ENCODE measurements at regions not wholly inside any gene's neighbourhood (a gene's known extent, or its start where the extent isn't known, plus 50 kb on each side); places are given as distances from the start of the nearest gene placed in this dataset.

DNA sequence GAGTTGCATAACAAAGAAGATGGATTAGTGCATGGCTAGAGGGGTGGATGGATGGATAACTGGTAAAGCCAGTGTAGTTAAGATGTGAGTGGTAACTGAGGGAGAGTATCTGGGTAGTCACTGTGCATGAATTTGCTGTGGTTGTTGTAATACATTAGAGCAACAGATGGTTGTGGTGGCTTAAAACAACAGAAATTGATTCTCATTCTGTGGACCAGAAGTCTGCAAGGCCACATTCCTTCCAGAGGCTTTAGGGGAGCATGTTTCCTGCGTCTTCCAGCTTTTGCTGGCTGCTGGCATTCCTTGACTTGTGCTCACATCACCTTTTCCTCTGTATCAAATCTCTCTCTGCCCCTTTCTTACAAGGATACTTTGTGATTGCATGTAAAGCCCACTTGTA lies 155.4 kb downstream of the ASB1 start:
- no peak for DNase-seq (ENCODE audit: low read depth in 1 of 2, low spot score in 1 of 2)
- no peaks in the 10 kb centered on the region for H3K27me3 ChIP-seq (ENCODE audit: insufficient read depth, poor library complexity, severe bottlenecking)
- H3K27ac ChIP-seq (replicated peaks), result no peak overlapping the region
- TF ChIP-seq SPI1 (IDR thresholded peaks at IDR 0.05; ENCODE audit: borderline replicate concordance, low read depth) (no peak), REST (IDR thresholded peaks at IDR 0.05; ENCODE audit: insufficient replicate concordance, low read depth) (no peak), POLR2AphosphoS5 (IDR thresholded peaks at IDR 0.05; ENCODE audit: low read depth) (no peak), GABPA (IDR thresholded peaks at IDR 0.05; ENCODE audit: low read depth) (no peak)
- TF ChIP-seq, protein P1, sequence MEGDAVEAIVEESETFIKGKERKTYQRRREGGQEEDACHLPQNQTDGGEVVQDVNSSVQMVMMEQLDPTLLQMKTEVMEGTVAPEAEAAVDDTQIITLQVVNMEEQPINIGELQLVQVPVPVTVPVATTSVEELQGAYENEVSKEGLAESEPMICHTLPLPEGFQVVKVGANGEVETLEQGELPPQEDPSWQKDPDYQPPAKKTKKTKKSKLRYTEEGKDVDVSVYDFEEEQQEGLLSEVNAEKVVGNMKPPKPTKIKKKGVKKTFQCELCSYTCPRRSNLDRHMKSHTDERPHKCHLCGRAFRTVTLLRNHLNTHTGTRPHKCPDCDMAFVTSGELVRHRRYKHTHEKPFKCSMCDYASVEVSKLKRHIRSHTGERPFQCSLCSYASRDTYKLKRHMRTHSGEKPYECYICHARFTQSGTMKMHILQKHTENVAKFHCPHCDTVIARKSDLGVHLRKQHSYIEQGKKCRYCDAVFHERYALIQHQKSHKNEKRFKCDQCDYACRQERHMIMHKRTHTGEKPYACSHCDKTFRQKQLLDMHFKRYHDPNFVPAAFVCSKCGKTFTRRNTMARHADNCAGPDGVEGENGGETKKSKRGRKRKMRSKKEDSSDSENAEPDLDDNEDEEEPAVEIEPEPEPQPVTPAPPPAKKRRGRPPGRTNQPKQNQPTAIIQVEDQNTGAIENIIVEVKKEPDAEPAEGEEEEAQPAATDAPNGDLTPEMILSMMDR (IDR thresholded peaks at IDR 0.05; ENCODE audit: insufficient read depth, low read length), result no peak
- no peak overlapping the region for H3K4me3 ChIP-seq (replicated peaks; ENCODE audit: insufficient read depth, low read length)

GRCh38 chr2:238584617-238585016 lies 157.9 kb downstream of the ASB1 start:
- TF ChIP-seq GABPA (IDR thresholded peaks at IDR 0.05; ENCODE audit: low read depth) (no peak), SPI1 (IDR thresholded peaks at IDR 0.05; ENCODE audit: borderline replicate concordance, low read depth) (no peak), POLR2AphosphoS5 (IDR thresholded peaks at IDR 0.05; ENCODE audit: low read depth) (no peak), REST (IDR thresholded peaks at IDR 0.05; ENCODE audit: insufficient replicate concordance, low read depth) (no peak)
- TF ChIP-seq, protein P1 (IDR thresholded peaks at IDR 0.05; ENCODE audit: insufficient read depth, low read length), result no peak
- Histone ChIP-seq H3K4me3 (replicated peaks; ENCODE audit: insufficient read depth, low read length) (no peak overlapping the region), H3K27ac (replicated peaks) (no peak overlapping the region), H3K27me3 (ENCODE audit: insufficient read depth, poor library complexity, severe bottlenecking) (no peaks in the 10 kb centered on the region)
- DNase-seq (ENCODE audit: low read depth in 1 of 2, low spot score in 1 of 2), result no peak

GRCh38 chr2:238585836-238586821 lies 159.4 kb downstream of the ASB1 start:
- H3K27me3 ChIP-seq (ENCODE audit: insufficient read depth, poor library complexity, severe bottlenecking), result no peaks in the 10 kb centered on the region
- H3K27ac ChIP-seq (replicated peaks), result no peak overlapping the region
- peak in 1 of 2 experiments; percentile 69 for DNase-seq (ENCODE audit: low read depth in 1 of 2, low spot score in 1 of 2)
- H3K4me3 ChIP-seq (replicated peaks; ENCODE audit: insufficient read depth, low read length), result no peak overlapping the region
- TF ChIP-seq SPI1 (IDR thresholded peaks at IDR 0.05; ENCODE audit: borderline replicate concordance, low read depth) (peak; percentile 17; the same call in 1 of the 2 replicates), GABPA (IDR thresholded peaks at IDR 0.05; ENCODE audit: low read depth) (no peak)

DNA sequence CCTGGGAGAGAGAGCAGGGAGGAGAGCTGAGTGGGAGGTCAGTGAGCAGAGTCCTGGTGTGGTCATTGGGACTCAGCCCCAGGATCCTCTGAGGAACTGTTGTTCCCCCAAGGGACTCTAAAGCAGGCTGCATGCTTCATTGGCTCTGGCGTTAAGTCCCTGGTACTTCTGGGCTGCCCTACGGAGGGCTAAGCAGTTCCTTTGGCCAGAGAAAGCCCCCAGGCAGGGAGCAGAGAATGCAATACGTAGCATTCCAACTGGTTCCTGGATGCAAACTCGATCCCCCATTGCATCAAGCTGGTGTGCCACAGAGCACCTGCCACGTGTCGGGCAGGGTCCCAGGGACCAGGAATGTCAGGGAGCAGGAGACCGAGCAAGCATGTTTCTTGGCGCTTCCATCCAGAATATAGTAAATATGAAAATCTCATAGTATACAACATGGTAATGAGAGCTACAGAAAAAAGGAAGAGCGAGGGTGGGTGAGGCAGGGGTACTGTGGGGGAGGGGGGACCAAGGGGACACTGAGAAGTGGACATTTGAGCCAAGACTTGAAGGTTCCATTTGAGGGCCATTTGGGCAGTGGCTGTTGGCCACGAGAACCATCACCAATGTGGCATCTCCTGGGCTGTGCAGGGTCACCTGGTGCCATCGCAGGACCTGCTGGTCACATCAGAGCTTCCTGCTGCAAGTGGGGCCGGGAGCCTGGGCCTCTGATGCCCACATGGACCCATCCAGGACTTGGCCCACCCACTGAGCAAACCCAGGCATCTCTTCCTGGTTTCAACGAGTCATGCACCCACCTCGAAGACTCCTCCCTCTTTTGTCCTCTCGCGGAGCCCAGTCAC lies 160.4 kb downstream of the ASB1 start:
- Histone ChIP-seq H3K27me3 (ENCODE audit: insufficient read depth, poor library complexity, severe bottlenecking) (no peaks in the 10 kb centered on the region), H3K27ac (replicated peaks) (no peak overlapping the region), H3K4me3 (replicated peaks; ENCODE audit: insufficient read depth, low read length) (no peak overlapping the region)
- TF ChIP-seq REST (IDR thresholded peaks at IDR 0.05; ENCODE audit: insufficient replicate concordance, low read depth) (no peak), GABPA (IDR thresholded peaks at IDR 0.05; ENCODE audit: low read depth) (no peak), POLR2AphosphoS5 (IDR thresholded peaks at IDR 0.05; ENCODE audit: low read depth) (no peak), SPI1 (IDR thresholded peaks at IDR 0.05; ENCODE audit: borderline replicate concordance, low read depth) (no peak)
- TF ChIP-seq, protein P1 (IDR thresholded peaks at IDR 0.05; ENCODE audit: insufficient read depth, low read length), result no peak
- no peak for DNase-seq (ENCODE audit: low read depth in 1 of 2, low spot score in 1 of 2)

All from HL-60 (cell line).